Embryonic facial prominence (tissue), 1 donor: ENCODE measurements at regions not wholly inside any gene's neighbourhood (a gene's known extent, or its start where the extent isn't known, plus 50 kb on each side); places are given as distances from the start of the nearest gene placed in this dataset.
A peak's percentile ranks its signal among the peaks of the same experiment; 100 is the strongest.
"Not testable (repeated sequence)": the region's sequence is repeated elsewhere in the genome, so short reads cannot be mapped to it uniquely, and the experiment has no call there.

Experiments
- DNase-seq: peaks from one replicate; pipeline ENCODE4 v3.0.0-alpha.2; 2016; ENCODE audit errors: extremely low spot score

- DNase-seq, result no peak
Observed at GRCh38 chr13:33659894-33660293, 158.1 kb upstream of the RFC3 start.

- DNase-seq, result no peak
Observed at GRCh38 chr13:33662392-33662791, 155.6 kb upstream of the RFC3 start.

GRCh38 chr13:33665626-33666175 is 152.2 kb upstream of the RFC3 start:
- DNase-seq, result no peak

- no peak for DNase-seq
Observed at GRCh38 chr13:33671560-33671959, 146.4 kb upstream of the RFC3 start.

GRCh38 chr13:33672022-33672421 is 145.9 kb upstream of the RFC3 start:
- not testable (repeated sequence) for DNase-seq

- peak; percentile 25 for DNase-seq
Observed at GRCh38 chr13:33676045-33676989, 141.6 kb upstream of the RFC3 start.

- DNase-seq, result no peak
Observed at GRCh38 chr13:33677215-33677614, 140.7 kb upstream of the RFC3 start.

- no peak for DNase-seq
Observed at GRCh38 chr13:33678084-33678483, 139.9 kb upstream of the RFC3 start.

- DNase-seq, result no peak
Observed at GRCh38 chr13:33678906-33679657, 138.9 kb upstream of the RFC3 start.

GRCh38 chr13:33679658-33680012 is 138.3 kb upstream of the RFC3 start:
- DNase-seq, result no peak

GRCh38 chr13:33682020-33682564 is 135.9 kb upstream of the RFC3 start:
- no peak for DNase-seq

- DNase-seq, result not testable (repeated sequence)
Observed at GRCh38 chr13:33682646-33683045, 135.3 kb upstream of the RFC3 start.

- DNase-seq, result no peak
Observed at GRCh38 chr13:33683376-33683775, 134.6 kb upstream of the RFC3 start.

- DNase-seq, result no peak
Observed at GRCh38 chr13:33684874-33685273, 133.1 kb upstream of the RFC3 start.

- no peak for DNase-seq
Observed at GRCh38 chr13:33686772-33687480, 131.0 kb upstream of the RFC3 start.

GRCh38 chr13:33690354-33690753 is 127.6 kb upstream of the RFC3 start:
- no peak for DNase-seq

GRCh38 chr13:33691980-33692379 is 126.0 kb upstream of the RFC3 start:
- no peak for DNase-seq

GRCh38 chr13:33692531-33692930 is 125.4 kb upstream of the RFC3 start:
- no peak for DNase-seq

- DNase-seq, result no peak
Observed at GRCh38 chr13:33694546-33694945, 123.4 kb upstream of the RFC3 start.

GRCh38 chr13:33696530-33696929 is 121.4 kb upstream of the RFC3 start:
- no peak for DNase-seq

GRCh38 chr13:33697926-33698325 is 120.0 kb upstream of the RFC3 start:
- no peak for DNase-seq

GRCh38 chr13:33707449-33707848 is 110.5 kb upstream of the RFC3 start:
- DNase-seq, result no peak
